HUDEP-2 (cell line): ENCODE measurements at regions not wholly inside any gene's neighbourhood (a gene's known extent, or its start where the extent isn't known, plus 50 kb on each side); places are given as distances from the start of the nearest gene placed in this dataset.
"Not testable (repeated sequence)": the region's sequence is repeated elsewhere in the genome, so short reads cannot be mapped to it uniquely, and the experiment has no call there.

ENCODE experiments used
- DNase-seq, 76 experiments: peaks; one replicate each; lab custom pipeline; 2025; ENCODE audit not compliant: unreplicated experiment in 76 of 76; lab: John Stamatoyannopoulos, UW

DNA sequence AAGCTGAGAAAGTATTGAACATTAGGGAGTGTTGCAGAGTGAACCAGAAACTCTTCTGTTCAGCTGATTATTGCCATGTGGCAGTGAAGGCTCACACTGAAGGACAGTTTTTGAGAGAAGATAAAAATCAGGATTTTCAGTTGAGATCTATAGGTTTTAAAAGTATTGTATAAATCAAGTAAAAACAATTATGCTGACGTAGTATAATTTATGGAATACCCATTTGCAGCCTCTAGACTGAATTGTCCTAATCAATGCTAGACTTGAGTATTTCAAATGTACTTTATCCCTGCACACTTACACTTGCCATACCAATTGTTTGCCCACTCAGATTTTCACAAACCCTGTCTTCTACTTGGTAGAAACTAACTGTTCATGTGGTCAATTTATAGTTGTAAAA is 245.8 kb downstream of the FRK start:
- no peak for DNase-seq

- DNase-seq: no peak
These were observed 249.2 kb downstream of the FRK start for GRCh38 chr6:115811541-115811940.

- DNase-seq: no peak
These were observed 262.5 kb downstream of the FRK start for GRCh38 chr6:115798229-115798628.

DNA sequence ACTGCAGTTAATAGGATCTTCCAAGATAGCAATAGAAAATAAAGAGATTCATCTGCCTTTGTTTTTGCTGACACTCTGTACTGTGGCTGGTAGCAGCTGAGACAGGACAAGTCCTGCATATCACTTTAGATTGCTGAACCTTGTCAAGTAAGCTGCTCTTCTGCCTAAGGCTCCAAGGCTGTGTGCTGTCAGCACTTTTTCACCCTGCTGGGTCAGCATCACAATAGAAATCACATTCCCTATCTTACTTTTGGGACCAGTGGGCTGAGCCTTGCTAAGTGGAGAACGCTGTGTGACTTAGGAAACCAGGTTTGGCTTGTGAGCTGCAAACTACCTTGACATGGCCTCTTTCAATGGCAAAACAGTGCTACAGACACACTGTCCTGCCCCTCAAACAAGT is 263.9 kb downstream of the FRK start:
- DNase-seq: no peak

DNA sequence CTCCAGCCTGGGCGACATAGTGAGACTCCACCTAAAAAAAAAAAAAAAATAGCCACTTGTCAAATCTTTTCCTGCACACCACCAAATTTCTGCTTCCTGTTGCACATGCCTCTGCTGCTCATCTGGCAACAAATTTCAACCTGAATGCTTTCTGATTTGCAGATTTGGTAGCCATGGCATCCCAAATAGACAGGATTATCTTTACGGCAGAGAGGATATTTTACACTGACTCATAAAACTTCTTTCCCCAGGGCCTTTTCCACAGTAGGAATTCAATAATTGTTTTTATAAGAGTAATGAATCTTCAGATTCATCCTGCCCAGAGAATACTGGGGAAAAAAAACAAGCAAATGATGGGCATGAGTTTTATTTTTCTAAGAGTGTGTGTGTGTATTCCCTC is 264.6 kb downstream of the FRK start:
- no peak for DNase-seq

- DNase-seq: peak in 1 of 76 experiments; percentile 26
These were observed 277.2 kb downstream of the FRK start for GRCh38 chr6:115783402-115784061.

- DNase-seq: no peak
These were observed 278.1 kb downstream of the FRK start for GRCh38 chr6:115782612-115783011.

GRCh38 chr6:115773741-115774140 is 286.9 kb downstream of the FRK start:
- no peak for DNase-seq

DNA sequence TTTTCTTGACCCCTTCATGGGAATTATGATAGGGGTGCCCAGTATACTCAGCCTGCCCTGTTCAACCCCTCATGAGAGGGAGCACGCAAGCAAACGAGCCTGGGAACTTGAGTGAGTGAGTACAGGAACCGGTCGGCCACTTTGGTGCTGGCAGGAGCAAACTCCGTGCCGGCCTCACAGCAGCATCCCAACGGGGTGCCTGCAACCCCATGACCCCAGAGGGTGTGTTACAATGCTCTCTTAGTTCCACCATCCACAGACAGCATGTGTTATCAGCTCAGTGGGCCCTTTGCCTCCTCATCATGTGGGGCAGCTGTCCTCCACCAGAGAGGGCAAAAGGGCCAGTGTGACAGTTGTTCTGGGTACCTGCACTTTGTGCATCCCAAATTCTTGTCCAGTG is 289.8 kb downstream of the FRK start:
- no peak for DNase-seq

- no peak for DNase-seq
These were observed 292.2 kb downstream of the FRK start for GRCh38 chr6:115768500-115768899.

DNA sequence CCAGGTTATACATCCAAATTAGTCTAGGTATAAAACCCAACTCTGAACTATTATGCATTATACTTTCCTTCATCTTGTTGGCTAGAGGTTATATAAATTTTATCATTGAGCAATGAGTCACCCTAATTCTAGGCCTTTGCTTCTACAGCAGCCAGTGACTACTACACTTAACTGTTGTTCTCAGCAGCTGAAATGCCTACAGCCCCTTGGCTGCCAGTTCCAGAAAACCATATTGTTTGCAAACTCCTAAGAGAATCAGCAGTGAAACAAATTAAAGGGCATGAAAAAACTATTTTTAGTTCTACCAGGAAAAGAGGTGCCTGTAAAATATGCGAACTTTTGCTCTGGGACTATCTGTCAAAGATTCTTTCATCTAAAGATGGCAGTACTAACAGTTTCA is 292.8 kb downstream of the FRK start:
- no peak for DNase-seq

- no peak for DNase-seq
These were observed 293.8 kb downstream of the FRK start for GRCh38 chr6:115766745-115767462.

- DNase-seq: no peak
These were observed 294.7 kb downstream of the FRK start for GRCh38 chr6:115765966-115766365.

GRCh38 chr6:115759051-115759450 is 301.6 kb downstream of the FRK start:
- DNase-seq: no peak

GRCh38 chr6:115753446-115753845 is 307.2 kb downstream of the FRK start:
- no peak for DNase-seq

GRCh38 chr6:115750946-115751345 is 309.7 kb downstream of the FRK start:
- no peak for DNase-seq

DNA sequence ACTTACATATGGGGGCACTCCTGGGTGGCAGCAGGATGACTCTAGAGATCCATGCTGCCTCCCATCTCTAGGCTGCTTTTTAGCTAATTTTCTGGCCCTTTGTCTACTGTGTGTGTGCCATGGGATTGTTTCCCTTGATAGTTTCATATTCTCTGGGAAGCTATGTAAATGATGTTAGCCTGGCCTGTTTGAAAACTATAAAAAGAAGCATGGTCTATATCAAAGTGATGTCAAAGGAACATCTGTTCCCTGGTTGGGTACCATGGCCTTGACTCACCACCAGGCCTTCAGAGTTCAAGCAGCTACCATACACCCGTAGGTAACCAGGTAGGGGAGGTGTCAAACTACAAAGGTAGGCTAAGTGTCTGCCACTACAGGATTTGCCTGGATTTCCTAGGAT is 310.4 kb downstream of the FRK start:
- DNase-seq: no peak

DNA sequence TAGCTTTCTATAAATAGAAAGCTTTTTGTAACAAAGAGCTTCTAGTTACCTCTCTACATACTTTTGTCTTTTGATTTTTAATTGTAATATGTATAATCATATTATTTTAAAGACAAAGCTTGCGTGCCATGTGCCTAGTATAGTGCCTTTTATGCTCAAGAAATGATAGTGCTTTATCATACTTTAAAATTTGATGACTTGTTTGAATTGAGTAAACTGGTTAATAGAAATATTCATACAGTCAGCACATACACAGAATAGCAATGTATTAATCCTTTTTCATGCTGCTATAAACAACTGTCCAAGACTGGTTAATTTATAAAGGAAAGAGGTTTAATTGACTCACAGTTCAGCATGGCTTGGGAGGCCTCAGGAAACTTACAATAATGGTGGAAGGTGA is 313.0 kb downstream of the FRK start:
- DNase-seq: no peak

DNA sequence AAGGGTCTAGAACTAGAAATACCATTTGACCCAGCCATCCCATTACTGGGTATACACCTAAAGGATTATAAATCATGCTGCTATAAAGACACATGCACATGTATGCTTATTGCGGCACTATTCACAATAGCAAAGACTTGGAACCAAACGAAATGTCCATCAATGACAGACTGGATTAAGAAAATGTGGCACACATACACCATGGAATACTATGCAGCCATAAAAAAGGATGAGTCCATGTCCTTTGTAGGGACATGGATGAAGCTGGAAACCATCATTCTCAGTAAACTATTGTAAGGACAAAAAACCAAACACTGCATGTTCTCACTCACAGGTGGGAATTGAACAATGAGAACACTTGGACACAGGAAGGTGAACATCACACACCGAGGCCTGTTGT is 314.1 kb downstream of the FRK start:
- not testable (repeated sequence) for DNase-seq

DNA sequence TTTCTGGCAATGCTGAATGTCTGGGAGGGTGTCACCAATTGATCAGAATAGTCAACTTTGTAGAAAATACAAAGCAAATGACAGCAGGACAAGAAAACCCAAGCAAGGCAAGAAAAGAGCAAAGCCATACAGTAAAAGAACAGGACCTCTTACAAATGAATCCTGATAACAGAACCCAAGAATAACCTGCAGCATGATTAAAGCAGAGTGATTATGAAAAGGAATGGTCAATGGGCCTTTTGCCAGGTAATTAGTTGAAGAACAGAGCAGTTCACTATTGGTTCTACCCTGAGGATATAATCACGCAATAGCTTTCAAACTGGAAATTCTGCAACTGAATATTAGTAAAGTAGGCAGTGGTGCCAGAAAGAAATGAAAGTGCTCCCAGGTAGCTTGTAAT is 319.8 kb downstream of the FRK start:
- DNase-seq: no peak

- no peak for DNase-seq
These were observed 325.1 kb downstream of the FRK start for GRCh38 chr6:115735610-115736009.

DNA sequence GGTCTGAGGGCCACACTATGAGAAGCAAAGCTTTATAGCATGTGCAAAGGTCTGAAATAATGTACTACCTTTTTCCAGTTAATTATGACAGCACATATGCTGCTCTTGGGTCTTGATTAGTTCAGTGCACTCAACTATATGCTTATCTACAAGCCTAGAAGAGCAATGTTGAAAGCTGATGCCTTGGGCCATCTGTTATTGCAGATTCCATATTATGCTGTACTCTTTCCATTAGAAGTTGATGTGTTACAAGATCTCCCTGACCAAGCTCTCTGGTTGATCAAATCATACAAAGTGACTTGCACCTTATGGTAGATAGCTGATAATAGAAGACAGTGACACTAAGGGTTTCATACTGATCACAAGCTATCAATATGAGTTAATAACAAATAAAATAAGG is 327.3 kb downstream of the FRK start:
- DNase-seq: no peak

DNA sequence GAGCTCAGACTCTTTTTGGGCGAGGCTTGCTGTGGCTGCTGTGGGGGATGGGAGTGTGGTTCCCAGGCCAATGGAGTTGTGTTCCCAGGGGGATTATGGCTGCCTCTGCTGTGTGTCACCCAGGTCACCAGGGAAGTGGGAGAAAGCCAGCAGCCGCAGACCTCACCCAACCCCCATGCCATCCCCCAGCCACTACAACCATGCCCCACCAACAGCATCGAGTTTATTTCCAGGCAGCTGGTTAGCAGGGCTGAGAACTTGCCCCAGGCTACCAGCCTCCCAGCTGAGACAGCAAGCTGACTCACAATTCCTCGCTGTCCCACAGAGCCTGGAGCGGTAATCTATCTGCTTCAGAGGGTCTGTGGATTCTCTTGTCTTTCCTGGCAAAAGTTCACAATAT is 331.7 kb downstream of the FRK start:
- DNase-seq: no peak
